ENCODE measurements at regions not wholly inside any gene's neighbourhood (a gene's known extent, or its start where the extent isn't known, plus 50 kb on each side); places are given as distances from the start of the nearest gene placed in this dataset.
"Not testable (repeated sequence)": the region's sequence is repeated elsewhere in the genome, so short reads cannot be mapped to it uniquely, and the experiment has no call there.

- H3K27ac Mint-ChIP-seq; H3K4me1 Mint-ChIP-seq; ATAC-seq (ENCODE audit: low read depth in 2 of 2); H3K4me3 Mint-ChIP-seq; H3K36me3 Mint-ChIP-seq; DNase-seq; H3K27me3 Mint-ChIP-seq: not testable (repeated sequence)
- H3K9me3 Mint-ChIP-seq, result peaks cover 0 to 16% (median 3%) of the 10 kb centered on the region in 7 donors
Measured at GRCh38 chr1:95297906-95298305, 63.9 kb downstream of the RWDD3 start.

DNA sequence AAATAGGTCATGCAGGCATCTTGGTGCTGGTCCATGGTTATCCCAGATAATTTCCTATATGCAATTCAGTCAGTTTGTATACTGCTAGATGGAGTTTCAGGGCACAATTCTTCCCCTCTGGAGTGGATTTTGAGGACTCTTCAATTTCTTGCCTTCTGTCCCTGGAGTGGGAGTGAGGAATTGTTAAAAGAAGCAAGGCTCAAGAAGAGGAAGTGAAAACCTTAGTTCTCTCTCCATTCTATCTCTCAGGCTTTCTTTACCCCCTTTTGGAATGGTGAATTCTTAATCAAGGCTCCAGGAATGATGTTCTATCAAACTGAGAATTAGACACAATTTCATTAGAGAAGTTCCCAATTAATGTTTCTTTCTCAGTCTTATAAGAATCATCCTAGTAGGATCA lies 67.1 kb downstream of the RWDD3 start:
- ATAC-seq (ENCODE audit: low read depth in 2 of 2) (no peak), DNase-seq (no peak)
- H3K4me1 Mint-ChIP-seq, result no peaks in the 10 kb centered on the region
- H3K36me3 Mint-ChIP-seq, result no peaks in the 10 kb centered on the region
- H3K27me3 Mint-ChIP-seq, result peaks cover 7 to 8% (median 8%) of the 10 kb centered on the region in 3 donors
- H3K27ac Mint-ChIP-seq, result peak overlapping the region in 1 of 6 donors; percentile 27
- peaks cover 0 to 16% (median 0%) of the 10 kb centered on the region in 7 donors for H3K9me3 Mint-ChIP-seq
- H3K4me3 Mint-ChIP-seq, result no peak overlapping the region

DNA sequence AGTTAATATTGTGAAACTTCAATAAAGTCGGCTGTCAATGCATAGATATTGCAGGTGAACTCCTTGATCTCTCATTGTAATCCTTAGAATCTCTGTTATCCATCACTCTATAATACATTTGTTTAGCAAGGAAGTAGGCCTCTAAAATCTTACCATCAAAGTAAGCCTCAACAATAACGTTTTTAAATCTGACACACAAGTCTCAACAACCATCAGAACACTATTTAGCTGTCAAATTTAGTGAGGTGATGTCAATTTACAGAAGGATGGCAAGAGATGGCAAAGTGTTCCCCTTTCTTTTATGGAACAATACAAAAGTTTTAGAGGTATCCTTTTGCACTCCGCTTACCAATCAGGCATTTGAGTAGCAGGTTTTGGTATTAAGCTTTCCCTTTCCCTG lies 67.6 kb downstream of the RWDD3 start:
- H3K4me1 Mint-ChIP-seq, result no peaks in the 10 kb centered on the region
- H3K9me3 Mint-ChIP-seq, result peaks cover 0 to 16% (median 0%) of the 10 kb centered on the region in 7 donors
- H3K27ac Mint-ChIP-seq, result no peak overlapping the region
- no peak overlapping the region for H3K4me3 Mint-ChIP-seq
- H3K27me3 Mint-ChIP-seq, result peaks cover 7 to 8% (median 8%) of the 10 kb centered on the region in 3 donors
- ATAC-seq (ENCODE audit: low read depth in 2 of 2) (no peak), DNase-seq (no peak)
- H3K36me3 Mint-ChIP-seq, result no peaks in the 10 kb centered on the region

DNA sequence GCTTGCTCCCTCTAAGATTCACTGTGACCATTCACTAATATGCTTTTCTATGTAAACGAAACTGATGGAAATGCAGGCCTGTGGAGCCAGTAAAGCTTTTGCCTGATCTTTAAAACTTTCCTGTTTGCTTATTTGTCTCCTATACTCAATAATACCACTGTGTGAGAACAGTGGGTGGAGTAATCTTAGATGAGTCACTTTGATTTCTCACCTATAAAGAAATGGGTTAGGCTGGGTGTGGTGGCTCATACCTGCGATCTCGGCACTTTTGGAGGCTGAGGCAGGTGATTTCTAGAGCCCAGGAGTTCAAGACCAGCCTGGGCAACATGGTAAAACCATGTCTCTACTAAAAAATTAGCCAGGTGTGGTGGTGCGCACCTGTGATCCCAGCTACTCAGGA lies 70.8 kb downstream of the RWDD3 start:
- DNase-seq (no peak), ATAC-seq (ENCODE audit: low read depth in 2 of 2) (no peak)
- H3K4me3 Mint-ChIP-seq, result no peak overlapping the region
- no peak overlapping the region for H3K27ac Mint-ChIP-seq
- H3K9me3 Mint-ChIP-seq, result peaks cover 0 to 11% (median 0%) of the 10 kb centered on the region in 7 donors
- H3K36me3 Mint-ChIP-seq, result no peaks in the 10 kb centered on the region
- H3K27me3 Mint-ChIP-seq, result peaks cover 19 to 34% (median 28%) of the 10 kb centered on the region in 3 donors
- H3K4me1 Mint-ChIP-seq, result no peaks in the 10 kb centered on the region

- no peaks in the 10 kb centered on the region for H3K4me1 Mint-ChIP-seq
- no peak overlapping the region for H3K27ac Mint-ChIP-seq
Measured at GRCh38 chr1:95308276-95309030, 74.4 kb downstream of the RWDD3 start.

GRCh38 chr1:95309031-95309471 lies 75.0 kb downstream of the RWDD3 start:
- Mint-ChIP-seq H3K9me3 (no peaks in the 10 kb centered on the region), H3K27ac (no peak overlapping the region), H3K4me3 (no peak overlapping the region), H3K27me3 (peaks cover 21 to 43% (median 33%) of the 10 kb centered on the region in 3 donors), H3K4me1 (no peaks in the 10 kb centered on the region), H3K36me3 (no peaks in the 10 kb centered on the region)
- DNase-seq (no peak), ATAC-seq (ENCODE audit: low read depth in 2 of 2) (no peak)

More at GRCh38 chr1:95308276-95309030, 74.4 kb downstream of the RWDD3 start:
- no peak for DNase-seq
- Mint-ChIP-seq H3K36me3 (no peaks in the 10 kb centered on the region), H3K4me3 (no peak overlapping the region), H3K9me3 (no peaks in the 10 kb centered on the region), H3K27me3 (peaks cover 26 to 43% (median 33%) of the 10 kb centered on the region in 3 donors)
- ATAC-seq (ENCODE audit: low read depth in 2 of 2), result no peak

- Mint-ChIP-seq H3K4me3 (no peak overlapping the region), H3K36me3 (no peaks in the 10 kb centered on the region), H3K27ac (no peak overlapping the region), H3K27me3 (peaks cover 18 to 35% (median 26%) of the 10 kb centered on the region in 3 donors), H3K9me3 (peaks cover 0 to 3% (median 0%) of the 10 kb centered on the region in 7 donors), H3K4me1 (no peaks in the 10 kb centered on the region)
- DNase-seq, result no peak
- ATAC-seq (ENCODE audit: low read depth in 2 of 2), result no peak
Measured at GRCh38 chr1:95311014-95311413, 77.0 kb downstream of the RWDD3 start.

- Mint-ChIP-seq H3K9me3 (peaks cover 0 to 4% (median 0%) of the 10 kb centered on the region in 7 donors), H3K4me1 (no peaks in the 10 kb centered on the region), H3K27me3 (peaks cover 19 to 34% (median 30%) of the 10 kb centered on the region in 3 donors), H3K36me3 (no peaks in the 10 kb centered on the region), H3K27ac (no peak overlapping the region), H3K4me3 (no peak overlapping the region)
- ATAC-seq (ENCODE audit: low read depth in 2 of 2) (no peak), DNase-seq (no peak)
Measured at GRCh38 chr1:95311762-95312161, 77.8 kb downstream of the RWDD3 start.

DNA sequence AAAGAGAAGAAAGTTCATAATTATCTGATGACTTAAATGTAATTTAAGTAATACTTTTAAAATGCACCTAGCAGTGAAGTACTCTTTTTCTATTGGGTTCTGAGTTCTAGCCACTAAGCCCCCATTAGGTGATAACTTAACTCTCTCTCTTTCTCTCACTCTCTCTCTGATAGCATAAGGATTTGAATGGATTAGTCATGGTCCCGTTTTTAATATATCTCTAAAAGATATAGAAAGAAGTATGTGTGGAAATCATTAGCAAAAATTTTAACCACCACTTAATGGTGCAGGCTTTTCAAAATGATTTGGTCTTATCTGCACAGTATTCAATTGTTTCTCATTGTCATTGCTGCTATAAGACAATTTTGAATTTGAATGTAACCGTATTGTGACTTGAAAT lies 78.2 kb downstream of the RWDD3 start:
- no peak overlapping the region for H3K4me3 Mint-ChIP-seq
- no peaks in the 10 kb centered on the region for H3K36me3 Mint-ChIP-seq
- peaks cover 19 to 30% (median 28%) of the 10 kb centered on the region in 3 donors for H3K27me3 Mint-ChIP-seq
- DNase-seq, result no peak
- ATAC-seq (ENCODE audit: low read depth in 2 of 2), result no peak
- peaks cover 0 to 5% (median 0%) of the 10 kb centered on the region in 7 donors for H3K9me3 Mint-ChIP-seq
- H3K27ac Mint-ChIP-seq, result no peak overlapping the region
- no peaks in the 10 kb centered on the region for H3K4me1 Mint-ChIP-seq

GRCh38 chr1:95313527-95313926 lies 79.5 kb downstream of the RWDD3 start:
- no peak for ATAC-seq (ENCODE audit: low read depth in 2 of 2)
- no peak for DNase-seq
- H3K4me1 Mint-ChIP-seq, result no peaks in the 10 kb centered on the region
- peaks cover 17 to 24% (median 24%) of the 10 kb centered on the region in 3 donors for H3K27me3 Mint-ChIP-seq
- H3K9me3 Mint-ChIP-seq, result peaks cover 0 to 5% (median 0%) of the 10 kb centered on the region in 7 donors
- no peaks in the 10 kb centered on the region for H3K36me3 Mint-ChIP-seq
- H3K27ac Mint-ChIP-seq, result no peak overlapping the region
- H3K4me3 Mint-ChIP-seq, result no peak overlapping the region

DNA sequence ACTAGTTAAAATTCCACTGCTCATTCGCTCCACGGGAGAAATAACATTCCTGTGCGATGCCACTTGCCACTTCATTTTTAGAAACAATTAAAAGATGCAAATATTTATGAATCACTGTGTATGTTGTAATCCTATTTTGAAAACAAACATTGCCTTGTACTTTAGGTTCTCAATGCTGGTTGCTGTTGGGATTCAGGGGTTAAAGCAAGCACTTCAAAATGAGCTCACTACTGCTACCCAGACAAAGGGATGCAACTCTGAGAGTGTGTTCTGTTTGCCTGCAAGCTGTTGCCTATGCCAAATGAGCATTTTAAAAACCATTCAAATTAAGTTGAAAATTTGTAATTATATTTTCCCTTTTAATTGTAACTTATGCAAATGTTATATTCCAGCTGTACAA lies 87.5 kb downstream of the RWDD3 start:
- Mint-ChIP-seq H3K9me3 (peaks cover 0 to 3% (median 0%) of the 10 kb centered on the region in 7 donors), H3K4me3 (no peak overlapping the region), H3K36me3 (no peaks in the 10 kb centered on the region), H3K27me3 (peaks cover 18 to 35% (median 28%) of the 10 kb centered on the region in 3 donors), H3K4me1 (no peaks in the 10 kb centered on the region), H3K27ac (no peak overlapping the region)
- ATAC-seq (ENCODE audit: low read depth in 2 of 2), result no peak
- no peak for DNase-seq

- Mint-ChIP-seq H3K36me3 (no peaks in the 10 kb centered on the region), H3K9me3 (peaks cover 0 to 2% (median 0%) of the 10 kb centered on the region in 7 donors), H3K4me1 (no peaks in the 10 kb centered on the region), H3K4me3 (no peak overlapping the region), H3K27ac (no peak overlapping the region), H3K27me3 (peaks cover 22 to 26% (median 25%) of the 10 kb centered on the region in 3 donors)
- no peak for ATAC-seq (ENCODE audit: low read depth in 2 of 2)
- DNase-seq, result no peak
Measured at GRCh38 chr1:95323123-95323522, 89.1 kb downstream of the RWDD3 start.

DNA sequence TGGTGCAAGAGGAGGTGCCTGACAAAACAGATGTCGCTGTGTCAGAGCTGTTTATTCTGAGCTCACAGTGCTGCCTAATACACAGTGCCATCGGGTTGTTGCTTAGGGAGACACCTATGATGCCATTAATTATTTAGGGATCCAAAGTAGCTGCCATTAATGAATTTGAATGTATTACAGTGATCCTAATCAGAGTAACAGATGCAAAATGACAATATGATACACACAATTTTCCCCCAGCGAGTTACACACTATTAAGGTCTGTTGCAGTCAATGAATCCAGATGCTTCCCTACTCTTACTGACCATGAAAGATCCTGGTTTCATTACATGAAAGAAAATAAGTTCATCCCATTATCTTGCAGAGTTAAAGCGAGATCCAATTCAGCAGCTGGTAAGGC lies 91.3 kb downstream of the RWDD3 start:
- no peaks in the 10 kb centered on the region for H3K4me1 Mint-ChIP-seq

DNA sequence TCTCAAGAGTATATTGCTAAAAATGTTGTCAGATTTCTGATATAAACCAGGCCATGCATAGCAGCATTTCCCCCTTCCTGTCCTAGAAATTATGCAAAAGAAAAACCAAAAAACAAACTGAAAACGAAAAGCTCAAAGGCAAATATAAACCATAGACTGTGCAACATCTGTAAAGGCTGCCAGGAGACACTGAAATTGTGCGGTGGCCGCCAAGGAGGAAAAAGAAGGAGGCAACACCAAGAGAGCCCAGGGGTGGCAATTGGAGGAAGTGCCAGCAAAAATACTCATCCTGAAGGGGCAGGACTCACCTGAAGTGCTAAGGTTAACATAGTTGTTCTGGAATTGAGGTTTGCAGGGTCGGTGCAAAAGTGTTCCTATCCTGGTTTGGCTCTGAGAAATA lies 92.0 kb downstream of the RWDD3 start:
- ATAC-seq (ENCODE audit: low read depth in 2 of 2), result no peak
- H3K27me3 Mint-ChIP-seq, result peaks cover 16 to 25% (median 18%) of the 10 kb centered on the region in 3 donors
- no peaks in the 10 kb centered on the region for H3K4me1 Mint-ChIP-seq
- peaks cover 0 to 2% (median 0%) of the 10 kb centered on the region in 7 donors for H3K9me3 Mint-ChIP-seq
- no peaks in the 10 kb centered on the region for H3K36me3 Mint-ChIP-seq
- no peak overlapping the region for H3K4me3 Mint-ChIP-seq
- DNase-seq, result no peak
- peak overlapping the region in 1 of 6 donors; percentile 60 for H3K27ac Mint-ChIP-seq

More for the DNA sequence above, 91.3 kb downstream of the RWDD3 start:
- no peak overlapping the region for H3K27ac Mint-ChIP-seq
- DNase-seq (no peak), ATAC-seq (ENCODE audit: low read depth in 2 of 2) (no peak)
- peaks cover 16 to 25% (median 18%) of the 10 kb centered on the region in 3 donors for H3K27me3 Mint-ChIP-seq
- no peaks in the 10 kb centered on the region for H3K36me3 Mint-ChIP-seq
- no peak overlapping the region for H3K4me3 Mint-ChIP-seq
- peaks cover 0 to 2% (median 0%) of the 10 kb centered on the region in 7 donors for H3K9me3 Mint-ChIP-seq

Measured in naive B cell (primary cell).